GM04504 (cell line): ENCODE measurements at regions not wholly inside any gene's neighbourhood (a gene's known extent, or its start where the extent isn't known, plus 50 kb on each side); places are given as distances from the start of the nearest gene placed in this dataset.
"Not testable (repeated sequence)": the region's sequence is repeated elsewhere in the genome, so short reads cannot be mapped to it uniquely, and the experiment has no call there.

ENCODE experiments used
- DNase-seq: peaks from one replicate; pipeline ENCODE4 v3.0.0-alpha.2; 2012; ENCODE audit warnings: low read depth

GRCh38 chr12:131274906-131275305, 321.2 kb downstream of the ADGRD1 start:
- no peak for DNase-seq

- DNase-seq: no peak
Observed at GRCh38 chr12:131275824-131276223, 322.1 kb downstream of the ADGRD1 start.

- DNase-seq: no peak
Observed at GRCh38 chr12:131276501-131277185, 322.9 kb downstream of the ADGRD1 start.

- DNase-seq: not testable (repeated sequence)
Observed at GRCh38 chr12:131277186-131278091, 323.7 kb downstream of the ADGRD1 start.

GRCh38 chr12:131278451-131279115, 324.9 kb downstream of the ADGRD1 start:
- not testable (repeated sequence) for DNase-seq

GRCh38 chr12:131279281-131279921, 325.7 kb downstream of the ADGRD1 start:
- no peak for DNase-seq

GRCh38 chr12:131280426-131280825, 326.7 kb downstream of the ADGRD1 start:
- DNase-seq: no peak

- no peak for DNase-seq
Observed at GRCh38 chr12:131281016-131281415, 327.3 kb downstream of the ADGRD1 start.

- no peak for DNase-seq
Observed at GRCh38 chr12:131282292-131283080, 328.8 kb downstream of the ADGRD1 start.

GRCh38 chr12:131283191-131283861, 329.6 kb downstream of the ADGRD1 start:
- DNase-seq: no peak

GRCh38 chr12:131283862-131284825, 330.4 kb downstream of the ADGRD1 start:
- DNase-seq: not testable (repeated sequence)

GRCh38 chr12:131284954-131285904, 331.5 kb downstream of the ADGRD1 start:
- DNase-seq: not testable (repeated sequence)

GRCh38 chr12:131285905-131286295, 332.2 kb downstream of the ADGRD1 start:
- not testable (repeated sequence) for DNase-seq

- DNase-seq: not testable (repeated sequence)
Observed at GRCh38 chr12:131286301-131286700, 332.6 kb downstream of the ADGRD1 start.

GRCh38 chr12:131287015-131287937, 333.6 kb downstream of the ADGRD1 start:
- DNase-seq: no peak

GRCh38 chr12:131287938-131288764, 334.4 kb downstream of the ADGRD1 start:
- no peak for DNase-seq
